ENCODE measurements at regions not wholly inside any gene's neighbourhood (a gene's known extent, or its start where the extent isn't known, plus 50 kb on each side); places are given as distances from the start of the nearest gene placed in this dataset.

DNA sequence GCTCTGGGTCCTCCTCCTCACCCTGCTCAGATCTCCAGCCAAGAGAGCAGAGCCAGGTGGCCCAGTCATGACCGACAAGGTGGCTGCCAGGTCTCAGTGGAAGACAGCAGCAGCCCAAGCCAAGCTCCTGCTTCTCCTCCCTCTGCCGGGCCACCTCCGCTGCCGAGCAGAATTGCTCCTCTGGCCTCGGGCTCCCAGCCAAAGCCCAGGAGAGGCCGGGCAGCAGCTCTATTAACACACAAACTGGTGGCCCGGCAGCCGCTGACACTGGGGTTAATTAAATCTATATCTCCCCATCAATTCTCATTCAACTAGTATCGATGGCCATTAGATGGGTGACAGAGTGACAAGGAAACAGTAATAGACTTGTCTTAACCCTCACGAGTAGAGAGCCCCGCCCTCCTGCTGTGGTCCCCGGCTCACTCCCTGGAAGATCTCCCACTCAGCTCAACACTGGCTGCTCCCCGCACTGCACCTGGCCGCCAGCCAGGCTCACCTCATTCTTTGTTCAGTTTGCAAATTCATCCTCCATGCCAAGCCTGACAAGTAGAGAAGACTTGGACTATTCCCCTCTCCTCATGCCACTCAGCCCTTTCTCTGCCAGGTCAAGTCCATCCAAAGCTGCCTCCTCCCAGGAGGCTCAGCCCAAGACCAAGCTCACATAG lies 74.1 kb upstream of the UNC5B start:
- DNase-seq = peak in 3 of 56 donors; percentile 3 to 8 (median 3)

DNA sequence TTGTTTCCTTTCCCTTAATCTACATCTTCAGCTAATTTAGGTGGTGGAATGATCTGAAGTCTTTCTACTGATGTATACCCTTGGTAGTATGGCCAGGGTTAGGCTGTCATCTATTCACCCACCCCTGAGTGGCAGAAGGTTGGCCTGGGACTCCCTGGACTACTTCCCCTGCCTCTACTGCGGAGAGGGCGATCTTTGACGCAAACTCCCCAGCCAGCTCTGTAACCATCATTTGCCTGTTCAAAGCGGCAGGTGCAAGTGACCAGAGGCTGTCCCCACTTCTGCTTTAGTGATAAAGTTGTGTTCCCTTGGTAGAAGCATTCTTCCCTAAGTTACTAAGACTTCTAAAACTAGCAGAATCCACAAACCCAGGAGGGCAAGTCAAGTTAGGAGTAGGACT lies 70.8 kb upstream of the UNC5B start:
- no peak for DNase-seq

GRCh38 chr10:71143170-71143569 lies 69.2 kb upstream of the UNC5B start:
- DNase-seq = peak in 1 of 56 donors; percentile 6

GRCh38 chr10:71143610-71144009 lies 68.8 kb upstream of the UNC5B start:
- no peak for DNase-seq

DNA sequence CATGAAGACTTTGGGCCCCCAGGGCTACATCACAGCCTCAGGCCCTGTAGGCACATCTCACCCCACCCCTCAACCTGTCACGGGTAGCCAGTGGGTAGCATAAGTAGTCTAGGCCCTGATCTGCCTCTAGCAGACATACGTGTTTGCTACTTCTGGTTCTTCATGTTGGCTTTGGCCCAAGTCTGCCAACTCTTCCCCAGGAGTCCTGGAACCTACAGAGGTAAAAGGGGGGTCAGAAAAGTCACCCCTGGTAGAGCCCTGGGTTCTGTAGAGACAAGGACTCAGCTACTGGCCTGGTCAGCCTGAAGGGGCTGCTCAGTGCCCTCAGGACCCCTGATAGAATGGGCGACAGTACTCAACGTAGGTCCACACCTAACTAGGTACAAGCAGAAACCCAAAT lies 67.5 kb upstream of the UNC5B start:
- DNase-seq = no peak

- DNase-seq = no peak
These were observed 66.9 kb upstream of the UNC5B start for GRCh38 chr10:71145352-71145945.

GRCh38 chr10:71150796-71151195 lies 61.6 kb upstream of the UNC5B start:
- DNase-seq = no peak

- no peak for DNase-seq
These were observed 60.3 kb upstream of the UNC5B start for GRCh38 chr10:71152043-71152442.

GRCh38 chr10:71156436-71156835 lies 55.9 kb upstream of the UNC5B start:
- no peak for DNase-seq

GRCh38 chr10:71157435-71157834 lies 54.9 kb upstream of the UNC5B start:
- DNase-seq = no peak

- DNase-seq = no peak
These were observed 54.1 kb upstream of the UNC5B start for GRCh38 chr10:71158251-71158650.

DNA sequence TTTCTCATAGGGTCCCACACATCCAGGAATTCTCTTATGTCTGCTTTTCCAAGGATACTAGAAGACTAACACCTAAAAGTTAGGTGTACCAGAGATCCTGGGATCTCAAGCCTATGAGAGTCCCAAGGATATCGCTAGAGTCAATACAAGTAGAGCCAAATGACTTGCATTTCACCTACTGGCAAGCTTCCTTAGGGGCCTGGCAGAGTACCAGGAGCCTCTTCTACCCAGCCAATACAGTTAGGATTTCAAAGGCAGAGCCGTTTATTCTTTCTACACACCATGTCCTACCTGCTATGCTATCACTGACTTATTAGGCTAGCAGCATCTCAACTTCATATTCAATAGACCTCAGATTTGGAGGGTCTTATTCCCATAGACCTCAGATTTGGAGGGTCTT lies 53.5 kb upstream of the UNC5B start:
- no peak for DNase-seq

DNA sequence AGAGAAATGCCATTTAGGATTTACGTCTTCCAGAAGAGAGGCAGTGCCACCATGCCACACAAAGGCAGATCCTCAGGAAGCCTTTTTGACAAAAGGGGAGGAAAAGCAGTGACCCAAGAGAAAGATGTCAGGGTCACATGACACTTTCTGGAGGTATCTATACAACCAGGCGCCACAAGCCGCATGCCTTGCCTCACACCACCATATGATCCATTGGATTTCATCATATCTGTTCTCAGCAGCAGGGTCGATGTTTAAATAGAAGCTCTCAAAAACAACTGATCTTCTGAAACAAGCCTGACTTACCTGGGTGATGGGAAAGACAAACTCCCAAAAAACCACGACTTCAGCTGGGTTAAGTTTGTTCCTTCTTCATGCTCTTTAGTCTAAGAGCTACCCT lies 52.5 kb upstream of the UNC5B start:
- DNase-seq = no peak

DNA sequence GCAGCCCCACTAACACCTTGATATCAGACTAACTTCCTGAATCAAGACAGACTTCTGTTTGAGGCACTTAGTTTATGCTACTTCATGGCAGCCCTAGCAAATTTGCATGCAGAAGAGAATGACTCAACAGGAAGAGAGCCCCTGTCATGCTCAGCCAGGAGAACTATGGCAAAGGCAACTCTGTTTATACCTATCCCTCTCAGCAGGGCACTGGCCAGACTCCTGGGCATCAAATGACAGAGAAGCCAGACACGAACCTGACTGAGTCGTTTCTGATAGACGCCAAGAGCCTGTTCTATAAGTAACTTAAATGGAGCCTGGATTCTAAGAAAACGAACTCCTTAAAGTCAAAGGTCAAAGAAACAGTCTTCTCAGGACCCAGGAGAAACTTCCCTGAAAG lies 50.9 kb upstream of the UNC5B start:
- DNase-seq = no peak
